ENCODE measurements at regions not wholly inside any gene's neighbourhood (a gene's known extent, or its start where the extent isn't known, plus 50 kb on each side); places are given as distances from the start of the nearest gene placed in this dataset.

- no peak overlapping the region for H3K4me3 ChIP-seq (ENCODE audit: low read depth, low read length)
- no peaks in the 10 kb centered on the region for H3K36me3 ChIP-seq (ENCODE audit: control insufficient read depth in 2 of 2, insufficient read depth in 1 of 2, low read length in 2 of 2)
- ChIA-PET POLR2A (no interaction called here), CTCF (no interaction called here)
- H3K9me3 ChIP-seq (ENCODE audit: control insufficient read depth, insufficient read depth, low read depth, low read length): peaks cover 6% of the 10 kb centered on the region; the same call in 1 of the 2 replicates
- no peak overlapping the region for H3K27ac ChIP-seq (ENCODE audit: extremely low read depth, low read depth, low read length)
- no peaks in the 10 kb centered on the region for H3K4me1 ChIP-seq (ENCODE audit: control insufficient read depth, insufficient read depth, low read length)
- no peak for TF ChIP-seq TRIM28 (IDR thresholded peaks at IDR 0.05; ENCODE audit: borderline replicate concordance, low read length)
- no peak for TF ChIP-seq ZIC2 (tag by site-specific recombination; IDR thresholded peaks at IDR 0.05)
- TF ChIP-seq ZNF404 (tag by site-specific recombination; IDR thresholded peaks at IDR 0.05): no peak
- TF ChIP-seq ZEB2 (tag by site-specific recombination; IDR thresholded peaks at IDR 0.05): no peak
Measured at GRCh38 chrX:64843224-64843623, 133.0 kb downstream of the ZC4H2 start.

DNA sequence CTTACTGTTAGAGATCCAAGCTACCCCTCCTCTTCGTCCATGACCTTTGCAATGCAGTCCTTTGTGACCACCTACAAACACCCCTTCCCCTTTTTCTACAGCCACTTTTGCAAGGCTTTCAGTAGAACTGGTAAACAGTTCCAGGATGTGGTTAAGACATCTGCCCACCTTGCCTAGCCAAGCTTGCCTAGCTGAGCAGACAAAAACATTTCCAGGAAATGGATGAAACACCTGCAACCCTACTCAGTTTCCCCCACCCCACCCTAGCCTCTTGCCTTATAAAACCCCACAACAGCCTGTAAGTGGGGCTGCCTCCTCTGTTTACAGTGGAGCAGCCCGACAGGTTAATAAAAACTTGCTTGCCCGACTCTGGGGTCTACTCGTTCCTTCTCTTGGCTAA lies 133.8 kb downstream of the ZC4H2 start:
- Histone ChIP-seq H3K27ac (ENCODE audit: extremely low read depth, low read depth, low read length) (no peak overlapping the region), H3K9me3 (ENCODE audit: control insufficient read depth, insufficient read depth, low read depth, low read length) (peaks cover 6% of the 10 kb centered on the region; the same call in 1 of the 2 replicates), H3K4me1 (ENCODE audit: control insufficient read depth, insufficient read depth, low read length) (no peaks in the 10 kb centered on the region), H3K36me3 (ENCODE audit: control insufficient read depth in 2 of 2, insufficient read depth in 1 of 2, low read length in 2 of 2) (no peaks in the 10 kb centered on the region), H3K4me3 (ENCODE audit: low read depth, low read length) (no peak overlapping the region)
- ChIA-PET POLR2A (no interaction called here), CTCF (interaction anchor here (2.0 kb wide), 1 partner anchor 43 kb away, joined by 4 read pairs; no protein-coding TSS in a partner anchor)
- TF ChIP-seq ZNF335 (tag by site-specific recombination; conservative IDR thresholded peaks at IDR 0.05): no peak
- TF ChIP-seq ZNF677 (tag by site-specific recombination; IDR thresholded peaks at IDR 0.05): no peak
- no peak for TF ChIP-seq ZNF624 (tag by site-specific recombination; IDR thresholded peaks at IDR 0.05)
- TF ChIP-seq, protein P1, sequence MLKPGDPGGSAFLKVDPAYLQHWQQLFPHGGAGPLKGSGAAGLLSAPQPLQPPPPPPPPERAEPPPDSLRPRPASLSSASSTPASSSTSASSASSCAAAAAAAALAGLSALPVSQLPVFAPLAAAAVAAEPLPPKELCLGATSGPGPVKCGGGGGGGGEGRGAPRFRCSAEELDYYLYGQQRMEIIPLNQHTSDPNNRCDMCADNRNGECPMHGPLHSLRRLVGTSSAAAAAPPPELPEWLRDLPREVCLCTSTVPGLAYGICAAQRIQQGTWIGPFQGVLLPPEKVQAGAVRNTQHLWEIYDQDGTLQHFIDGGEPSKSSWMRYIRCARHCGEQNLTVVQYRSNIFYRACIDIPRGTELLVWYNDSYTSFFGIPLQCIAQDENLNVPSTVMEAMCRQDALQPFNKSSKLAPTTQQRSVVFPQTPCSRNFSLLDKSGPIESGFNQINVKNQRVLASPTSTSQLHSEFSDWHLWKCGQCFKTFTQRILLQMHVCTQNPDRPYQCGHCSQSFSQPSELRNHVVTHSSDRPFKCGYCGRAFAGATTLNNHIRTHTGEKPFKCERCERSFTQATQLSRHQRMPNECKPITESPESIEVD (tag by site-specific recombination; IDR thresholded peaks at IDR 0.05): no peak
- TF ChIP-seq ZFP69B (tag by site-specific recombination; IDR thresholded peaks at IDR 0.05): no peak
- no peak for TF ChIP-seq SP2 (tag by site-specific recombination; IDR thresholded peaks at IDR 0.05)
- TF ChIP-seq ZNF555 (tag by site-specific recombination; conservative IDR thresholded peaks at IDR 0.05): no peak

- Histone ChIP-seq H3K9me3 (ENCODE audit: control insufficient read depth, insufficient read depth, low read depth, low read length) (no peaks in the 10 kb centered on the region; the same call in none of the 2 replicates), H3K36me3 (ENCODE audit: control insufficient read depth in 2 of 2, insufficient read depth in 1 of 2, low read length in 2 of 2) (no peaks in the 10 kb centered on the region), H3K4me1 (ENCODE audit: control insufficient read depth, insufficient read depth, low read length) (no peaks in the 10 kb centered on the region), H3K27ac (ENCODE audit: extremely low read depth, low read depth, low read length) (no peak overlapping the region), H3K4me3 (ENCODE audit: low read depth, low read length) (no peak overlapping the region)
- ChIA-PET POLR2A (no interaction called here), CTCF (no interaction called here)
- TF ChIP-seq ZNF121 (tag by site-specific recombination; IDR thresholded peaks at IDR 0.05): no peak
- no peak for TF ChIP-seq ZNF501 (tag by site-specific recombination; IDR thresholded peaks at IDR 0.05)
- TF ChIP-seq SP2 (tag by site-specific recombination; IDR thresholded peaks at IDR 0.05): no peak
- TF ChIP-seq, protein P2, sequence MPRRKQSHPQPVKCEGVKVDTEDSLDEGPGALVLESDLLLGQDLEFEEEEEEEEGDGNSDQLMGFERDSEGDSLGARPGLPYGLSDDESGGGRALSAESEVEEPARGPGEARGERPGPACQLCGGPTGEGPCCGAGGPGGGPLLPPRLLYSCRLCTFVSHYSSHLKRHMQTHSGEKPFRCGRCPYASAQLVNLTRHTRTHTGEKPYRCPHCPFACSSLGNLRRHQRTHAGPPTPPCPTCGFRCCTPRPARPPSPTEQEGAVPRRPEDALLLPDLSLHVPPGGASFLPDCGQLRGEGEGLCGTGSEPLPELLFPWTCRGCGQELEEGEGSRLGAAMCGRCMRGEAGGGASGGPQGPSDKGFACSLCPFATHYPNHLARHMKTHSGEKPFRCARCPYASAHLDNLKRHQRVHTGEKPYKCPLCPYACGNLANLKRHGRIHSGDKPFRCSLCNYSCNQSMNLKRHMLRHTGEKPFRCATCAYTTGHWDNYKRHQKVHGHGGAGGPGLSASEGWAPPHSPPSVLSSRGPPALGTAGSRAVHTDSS (tag by site-specific recombination; IDR thresholded peaks at IDR 0.05): no peak
- TF ChIP-seq MYNN (tag by site-specific recombination; IDR thresholded peaks at IDR 0.05; ENCODE audit: borderline replicate concordance): no peak
- no peak for TF ChIP-seq ZNF239 (tag by site-specific recombination; IDR thresholded peaks at IDR 0.05)
- no peak for TF ChIP-seq ZNF701 (tag by site-specific recombination; IDR thresholded peaks at IDR 0.05)
- TF ChIP-seq ZNF48 (tag by site-specific recombination; IDR thresholded peaks at IDR 0.05): no peak
- no peak for TF ChIP-seq ZNF394 (tag by site-specific recombination; IDR thresholded peaks at IDR 0.05; ENCODE audit: borderline replicate concordance)
- no peak for TF ChIP-seq ZXDB (tag by site-specific recombination; IDR thresholded peaks at IDR 0.05)
- no peak for TF ChIP-seq ZSCAN5A (tag by site-specific recombination; IDR thresholded peaks at IDR 0.05)
- TF ChIP-seq SP3 (tag by site-specific recombination; IDR thresholded peaks at IDR 0.05): no peak
- TF ChIP-seq ZNF175 (tag by site-specific recombination; IDR thresholded peaks at IDR 0.05): no peak
- no peak for TF ChIP-seq ZNF843 (tag by site-specific recombination; IDR thresholded peaks at IDR 0.05)
- TF ChIP-seq ZNF560 (tag by site-specific recombination; IDR thresholded peaks at IDR 0.05; ENCODE audit: borderline replicate concordance): no peak
Measured at GRCh38 chrX:64805683-64806082, 170.6 kb downstream of the ZC4H2 start.
